ENCODE measurements at regions not wholly inside any gene's neighbourhood (a gene's known extent, or its start where the extent isn't known, plus 50 kb on each side); places are given as distances from the start of the nearest gene placed in this dataset.

- intact Hi-C loops (cut with DNase I; ENCODE audit: low total_unique reads): no loop called here
- H3K4me3 ChIP-seq: no peak overlapping the region
- in situ Hi-C loops (cut with MboI; ENCODE audit: low sequenced_read_pairs in 4 of 4): no loop called here
These were observed 245.0 kb upstream of the PWP1 start for GRCh38 chr12:107440606-107441005.

GRCh38 chr12:107441665-107442300, 243.8 kb upstream of the PWP1 start:
- TF ChIP-seq POLR2A (IDR thresholded peaks at IDR 0.05) (no peak), CTCF (IDR thresholded peaks at IDR 0.05 in 4 of 5, conservative IDR thresholded peaks at IDR 0.05 in 1 of 5) (no peak)
- DNase-seq: no peak
- intact Hi-C loops (cut with DNase I; ENCODE audit: low total_unique reads) (no loop called here), in situ Hi-C loops (cut with MboI; ENCODE audit: low sequenced_read_pairs in 4 of 4) (no loop called here)
- no peaks in the 10 kb centered on the region for H3K36me3 ChIP-seq
- H3K4me3 ChIP-seq: peak overlapping the region in 1 of 4 donors; percentile 13
- H3K27ac ChIP-seq: peak overlapping the region in 1 of 4 donors; percentile 46
- no peaks in the 10 kb centered on the region for H3K9me3 ChIP-seq
- no peak for ATAC-seq
- no peaks in the 10 kb centered on the region for H3K4me1 ChIP-seq
- H3K27me3 ChIP-seq: no peaks in the 10 kb centered on the region

More at GRCh38 chr12:107440606-107441005, 245.0 kb upstream of the PWP1 start:
- TF ChIP-seq CTCF (IDR thresholded peaks at IDR 0.05 in 4 of 5, conservative IDR thresholded peaks at IDR 0.05 in 1 of 5) (no peak), POLR2A (IDR thresholded peaks at IDR 0.05) (no peak)
- no peaks in the 10 kb centered on the region for H3K36me3 ChIP-seq
- no peaks in the 10 kb centered on the region for H3K27me3 ChIP-seq
- DNase-seq (no peak), ATAC-seq (no peak)
- H3K4me1 ChIP-seq: no peaks in the 10 kb centered on the region
- no peak overlapping the region for H3K27ac ChIP-seq
- H3K9me3 ChIP-seq: no peaks in the 10 kb centered on the region

- no peak overlapping the region for H3K4me3 ChIP-seq
These were observed 243.1 kb upstream of the PWP1 start for GRCh38 chr12:107442326-107442987.

GRCh38 chr12:107443320-107444090, 242.1 kb upstream of the PWP1 start:
- ATAC-seq: no peak
- no peak overlapping the region for H3K27ac ChIP-seq
- no peaks in the 10 kb centered on the region for H3K4me1 ChIP-seq
- no peak for TF ChIP-seq CTCF (IDR thresholded peaks at IDR 0.05 in 4 of 5, conservative IDR thresholded peaks at IDR 0.05 in 1 of 5)
- no peak for TF ChIP-seq POLR2A (IDR thresholded peaks at IDR 0.05)
- no peaks in the 10 kb centered on the region for H3K36me3 ChIP-seq
- no peak for DNase-seq
- no peaks in the 10 kb centered on the region for H3K9me3 ChIP-seq
- H3K4me3 ChIP-seq: no peak overlapping the region
- no peaks in the 10 kb centered on the region for H3K27me3 ChIP-seq
- intact Hi-C loops (cut with DNase I; ENCODE audit: low total_unique reads) (no loop called here), in situ Hi-C loops (cut with MboI; ENCODE audit: low sequenced_read_pairs in 4 of 4) (no loop called here)

More at GRCh38 chr12:107442326-107442987, 243.1 kb upstream of the PWP1 start:
- in situ Hi-C loops (cut with MboI; ENCODE audit: low sequenced_read_pairs in 4 of 4): no loop called here
- H3K9me3 ChIP-seq: no peaks in the 10 kb centered on the region
- peak overlapping the region in 1 of 4 donors; percentile 46 for H3K27ac ChIP-seq
- intact Hi-C loops (cut with DNase I; ENCODE audit: low total_unique reads): no loop called here
- no peaks in the 10 kb centered on the region for H3K4me1 ChIP-seq
- TF ChIP-seq POLR2A (IDR thresholded peaks at IDR 0.05) (no peak), CTCF (IDR thresholded peaks at IDR 0.05 in 4 of 5, conservative IDR thresholded peaks at IDR 0.05 in 1 of 5) (no peak)
- no peak for ATAC-seq
- no peaks in the 10 kb centered on the region for H3K36me3 ChIP-seq
- no peak for DNase-seq
- H3K27me3 ChIP-seq: no peaks in the 10 kb centered on the region

Data from gastrocnemius medialis (tissue), 4 donors.